OCI-LY3 (cell line): ENCODE measurements at regions not wholly inside any gene's neighbourhood (a gene's known extent, or its start where the extent isn't known, plus 50 kb on each side); places are given as distances from the start of the nearest gene placed in this dataset.

Experiments used
- CTCF ChIP-seq: fragments of 200-600, 300-600 bp; sonication (generic); IDR thresholded peaks from 2 replicates; pipeline ENCODE4 v1.5.1; 2014; ENCODE audit warnings: antibody characterized with exemption, low read length, low read depth
- EZH2phosphoT487 ChIP-seq: fragments of 200-600 bp; shearing (Covaris generic); IDR thresholded peaks from 2 replicates; pipeline ENCODE4 v1.6.1; 2018; ENCODE audit warnings: antibody characterized with exemption, mixed run types, low read depth

- no peak for TF ChIP-seq CTCF
- TF ChIP-seq EZH2phosphoT487: no peak
These were observed 487.8 kb downstream of the PCDH17 start for GRCh38 chr13:58119351-58119750.
